Stomach smooth muscle (tissue), 2 donors: ENCODE measurements at regions not wholly inside any gene's neighbourhood (a gene's known extent, or its start where the extent isn't known, plus 50 kb on each side); places are given as distances from the start of the nearest gene placed in this dataset.

ENCODE experiments used
- H3K27ac ChIP-seq: one replicate; pipeline ENCODE4 v1.7.0; 2013; ENCODE audit warnings: mild to moderate bottlenecking, low read length, inconsistent platforms
- H3K27me3 ChIP-seq, 2 donors: one replicate each; pipeline ENCODE4 v1.7.0; 2013; ENCODE audit warnings: low read length in 2 of 2; ENCODE audit not compliant: insufficient read depth in 2 of 2, control insufficient read depth in 1 of 2
- H3K36me3 ChIP-seq, 2 donors: one replicate each; pipeline ENCODE4 v1.7.0; 2013; ENCODE audit warnings: low read length in 2 of 2; ENCODE audit not compliant: control insufficient read depth in 2 of 2, insufficient read depth in 2 of 2
- H3K4me1 ChIP-seq: one replicate; pipeline ENCODE4 v1.7.0; 2013; ENCODE audit warnings: low read length; ENCODE audit not compliant: control insufficient read depth, insufficient read depth
- H3K4me3 ChIP-seq, 2 donors: one replicate each; pipeline ENCODE4 v1.7.0; 2013; ENCODE audit warnings: low read length in 2 of 2
- H3K9ac ChIP-seq, 2 donors: one replicate each; pipeline ENCODE4 v1.7.0; 2013; ENCODE audit warnings: low read length in 2 of 2, mild to moderate bottlenecking in 1 of 2
- H3K9me3 ChIP-seq, 2 donors: one replicate each; pipeline ENCODE4 v1.7.0; 2013; ENCODE audit warnings: low read length in 2 of 2; ENCODE audit not compliant: control insufficient read depth in 2 of 2
- donor health status: healthy.
- donor health status: Pancreatic carcinoma.

GRCh38 chr2:46831051-46831868, 84.3 kb downstream of the MCFD2 start:
- Histone ChIP-seq H3K27me3 (no peaks in the 10 kb centered on the region), H3K27ac (no peak overlapping the region), H3K9me3 (no peaks in the 10 kb centered on the region), H3K36me3 (no peaks in the 10 kb centered on the region), H3K9ac (no peak overlapping the region), H3K4me1 (peaks cover 11% of the 10 kb centered on the region), H3K4me3 (no peak overlapping the region)

- H3K27ac ChIP-seq: no peak overlapping the region
- H3K36me3 ChIP-seq: no peaks in the 10 kb centered on the region
- peaks cover 4% of the 10 kb centered on the region for H3K4me1 ChIP-seq
Observed at GRCh38 chr2:46829231-46829995, 86.2 kb downstream of the MCFD2 start.

GRCh38 chr2:46828491-46829230, 86.9 kb downstream of the MCFD2 start:
- Histone ChIP-seq H3K27ac (no peak overlapping the region), H3K36me3 (no peaks in the 10 kb centered on the region), H3K4me3 (no peak overlapping the region), H3K27me3 (no peaks in the 10 kb centered on the region), H3K4me1 (peaks cover 4% of the 10 kb centered on the region), H3K9me3 (no peaks in the 10 kb centered on the region), H3K9ac (no peak overlapping the region)

More at GRCh38 chr2:46829231-46829995, 86.2 kb downstream of the MCFD2 start:
- H3K9me3 ChIP-seq: no peaks in the 10 kb centered on the region
- no peak overlapping the region for H3K9ac ChIP-seq
- H3K4me3 ChIP-seq: no peak overlapping the region
- H3K27me3 ChIP-seq: no peaks in the 10 kb centered on the region

- no peaks in the 10 kb centered on the region for H3K36me3 ChIP-seq
- no peak overlapping the region for H3K4me3 ChIP-seq
- H3K9me3 ChIP-seq: no peaks in the 10 kb centered on the region
- peaks cover 4% of the 10 kb centered on the region for H3K4me1 ChIP-seq
- H3K27ac ChIP-seq: no peak overlapping the region
- no peaks in the 10 kb centered on the region for H3K27me3 ChIP-seq
- H3K9ac ChIP-seq: no peak overlapping the region
Observed at GRCh38 chr2:46828135-46828438, 87.5 kb downstream of the MCFD2 start.

- H3K4me3 ChIP-seq: no peak overlapping the region
- no peaks in the 10 kb centered on the region for H3K36me3 ChIP-seq
- H3K9ac ChIP-seq: no peak overlapping the region
- no peaks in the 10 kb centered on the region for H3K9me3 ChIP-seq
- H3K4me1 ChIP-seq: peaks cover 4% of the 10 kb centered on the region
- H3K27ac ChIP-seq: no peak overlapping the region
- H3K27me3 ChIP-seq: no peaks in the 10 kb centered on the region
Observed at GRCh38 chr2:46827274-46828134, 88.1 kb downstream of the MCFD2 start.

GRCh38 chr2:46826569-46827245, 88.9 kb downstream of the MCFD2 start:
- Histone ChIP-seq H3K27ac (no peak overlapping the region), H3K4me3 (no peak overlapping the region), H3K9ac (no peak overlapping the region), H3K27me3 (no peaks in the 10 kb centered on the region), H3K36me3 (no peaks in the 10 kb centered on the region), H3K4me1 (peaks cover 8% of the 10 kb centered on the region), H3K9me3 (no peaks in the 10 kb centered on the region)

- Histone ChIP-seq H3K27me3 (no peaks in the 10 kb centered on the region), H3K4me3 (no peak overlapping the region), H3K9ac (no peak overlapping the region), H3K27ac (no peak overlapping the region), H3K4me1 (peaks cover 8% of the 10 kb centered on the region), H3K36me3 (no peaks in the 10 kb centered on the region), H3K9me3 (no peaks in the 10 kb centered on the region)
Observed at GRCh38 chr2:46825939-46826568, 89.6 kb downstream of the MCFD2 start.

GRCh38 chr2:46825231-46825938, 90.2 kb downstream of the MCFD2 start:
- Histone ChIP-seq H3K36me3 (no peaks in the 10 kb centered on the region), H3K4me1 (peaks cover 8% of the 10 kb centered on the region), H3K4me3 (no peak overlapping the region), H3K9me3 (no peaks in the 10 kb centered on the region), H3K27me3 (no peaks in the 10 kb centered on the region), H3K27ac (no peak overlapping the region), H3K9ac (no peak overlapping the region)

- H3K4me1 ChIP-seq: peaks cover 8% of the 10 kb centered on the region
- H3K9ac ChIP-seq: no peak overlapping the region
- H3K9me3 ChIP-seq: no peaks in the 10 kb centered on the region
- H3K27me3 ChIP-seq: no peaks in the 10 kb centered on the region
- no peak overlapping the region for H3K4me3 ChIP-seq
- no peak overlapping the region for H3K27ac ChIP-seq
- no peaks in the 10 kb centered on the region for H3K36me3 ChIP-seq
Observed at GRCh38 chr2:46824611-46825010, 91.0 kb downstream of the MCFD2 start.
